GM18519 (cell line): ENCODE measurements at regions not wholly inside any gene's neighbourhood (a gene's known extent, or its start where the extent isn't known, plus 50 kb on each side); places are given as distances from the start of the nearest gene placed in this dataset.
"Not testable (repeated sequence)": the region's sequence is repeated elsewhere in the genome, so short reads cannot be mapped to it uniquely, and the experiment has no call there.

Experiments
- ATAC-seq: cut with Tn5 transposase; IDR thresholded peaks from one replicate; pipeline ENCODE4 v1.9.1; 2021; ENCODE audit warnings: mild to moderate bottlenecking, moderate library complexity; ENCODE audit not compliant: unreplicated experiment, low FRiP score

DNA sequence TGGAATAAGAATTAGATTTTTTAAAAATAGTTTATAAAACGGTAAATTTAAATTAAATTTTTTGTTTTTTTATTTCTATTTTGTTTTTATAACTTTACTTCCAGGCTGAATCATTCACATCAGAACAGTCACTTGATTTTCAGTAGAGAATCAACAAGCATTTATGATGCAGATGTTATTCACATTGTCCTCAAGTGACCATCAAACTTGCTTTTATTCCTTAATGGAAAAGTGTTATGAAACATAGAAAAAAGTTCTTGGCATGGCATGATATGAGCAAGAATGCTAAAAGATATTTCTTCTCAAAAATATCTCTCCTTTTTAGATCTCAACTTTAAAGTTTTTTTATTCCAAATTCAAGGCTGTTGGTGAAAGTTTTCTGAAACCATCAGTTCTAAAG lies 70.9 kb upstream of the TGFBR2 start:
- ATAC-seq, result no peak

DNA sequence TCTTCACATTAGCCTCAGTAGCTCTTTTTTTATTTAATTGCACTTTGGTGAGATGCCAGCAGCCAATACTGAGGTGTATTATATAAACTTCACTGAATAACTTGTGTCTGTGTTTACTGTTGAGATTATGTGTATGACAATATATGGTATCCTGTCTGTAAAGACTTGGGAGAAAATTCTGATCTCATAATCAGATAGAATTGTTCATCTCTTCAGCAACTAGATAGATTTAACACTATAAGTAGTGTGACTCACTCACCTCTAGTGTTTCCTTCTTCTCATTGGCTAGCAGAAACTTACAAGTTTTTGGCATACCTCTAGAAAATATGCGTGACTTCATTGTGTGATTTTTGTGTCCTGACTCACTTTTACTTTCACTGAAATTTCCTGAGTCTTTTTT lies 67.6 kb upstream of the TGFBR2 start:
- no peak for ATAC-seq

DNA sequence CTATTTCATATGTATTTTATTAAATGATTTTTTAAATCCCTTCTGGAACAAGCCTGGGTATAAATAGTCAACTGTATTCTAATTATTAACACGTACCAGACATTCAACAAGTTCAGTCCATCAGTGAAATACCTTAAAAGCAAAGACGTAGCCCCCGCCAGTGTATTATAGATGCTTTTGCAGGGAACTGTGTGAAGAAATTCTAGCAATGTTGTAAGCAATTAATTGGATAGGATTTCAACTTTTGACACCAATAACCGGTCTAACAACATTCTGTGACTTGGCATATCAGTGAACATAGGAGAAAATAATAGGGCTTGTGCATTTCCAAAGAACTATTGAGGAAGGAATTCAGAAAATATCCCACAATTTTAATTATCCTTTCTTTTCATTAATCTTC lies 67.2 kb upstream of the TGFBR2 start:
- ATAC-seq, result no peak

DNA sequence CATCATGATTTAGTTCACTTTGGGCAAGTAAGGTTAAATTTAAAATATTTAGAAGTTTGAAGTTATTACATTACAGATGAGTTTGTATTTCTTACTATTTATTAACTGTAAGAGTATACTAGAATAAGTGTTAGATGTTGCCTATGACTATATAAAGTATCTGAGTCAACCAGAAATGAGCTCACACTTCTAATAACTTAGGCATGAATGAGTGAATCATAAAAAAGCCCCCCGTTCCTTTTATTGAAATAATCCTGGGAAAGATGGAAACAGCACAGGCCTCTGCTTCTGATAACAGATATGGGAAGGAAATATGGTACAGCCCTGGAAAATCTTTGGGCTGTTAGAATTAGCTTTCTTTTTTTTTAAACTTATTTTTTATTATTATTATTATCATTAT lies 66.6 kb upstream of the TGFBR2 start:
- ATAC-seq, result no peak

DNA sequence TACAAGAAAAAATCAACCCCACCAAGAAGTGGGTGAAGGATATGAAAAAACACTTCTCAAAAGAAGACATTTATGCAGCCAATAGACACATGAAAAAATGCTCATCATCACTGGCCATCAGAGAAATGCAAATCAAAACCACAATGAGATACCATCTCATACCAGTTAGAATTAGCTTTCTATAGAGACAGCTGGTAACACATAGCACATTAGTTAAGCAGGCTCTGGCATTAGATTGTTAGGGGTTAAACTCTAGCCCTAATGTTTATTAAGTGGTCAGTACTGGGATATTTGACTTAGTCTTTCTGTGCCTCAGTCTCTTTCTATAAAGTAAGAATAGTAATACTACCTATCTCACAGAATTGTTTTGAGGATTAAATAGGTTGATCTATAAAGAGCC lies 65.2 kb upstream of the TGFBR2 start:
- ATAC-seq, result not testable (repeated sequence)

DNA sequence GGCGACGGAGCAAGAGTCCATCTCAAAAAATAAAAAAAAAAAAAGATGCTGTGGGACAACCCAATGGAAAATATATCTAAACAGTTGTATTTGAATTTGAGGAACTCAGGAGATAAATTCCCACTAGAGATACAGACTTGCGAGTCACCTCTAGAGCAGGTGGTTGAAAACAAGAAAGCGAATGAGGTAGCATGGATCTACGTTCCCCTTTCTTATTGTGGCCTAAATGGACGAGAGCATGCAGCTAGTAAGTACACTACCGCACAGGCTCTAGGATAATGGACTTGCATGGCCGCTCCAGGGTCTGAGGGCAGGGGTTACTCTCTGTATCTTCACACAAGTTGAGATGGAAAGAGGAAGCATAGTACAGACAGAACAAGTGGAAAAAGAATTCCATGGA lies 63.5 kb upstream of the TGFBR2 start:
- ATAC-seq, result no peak

DNA sequence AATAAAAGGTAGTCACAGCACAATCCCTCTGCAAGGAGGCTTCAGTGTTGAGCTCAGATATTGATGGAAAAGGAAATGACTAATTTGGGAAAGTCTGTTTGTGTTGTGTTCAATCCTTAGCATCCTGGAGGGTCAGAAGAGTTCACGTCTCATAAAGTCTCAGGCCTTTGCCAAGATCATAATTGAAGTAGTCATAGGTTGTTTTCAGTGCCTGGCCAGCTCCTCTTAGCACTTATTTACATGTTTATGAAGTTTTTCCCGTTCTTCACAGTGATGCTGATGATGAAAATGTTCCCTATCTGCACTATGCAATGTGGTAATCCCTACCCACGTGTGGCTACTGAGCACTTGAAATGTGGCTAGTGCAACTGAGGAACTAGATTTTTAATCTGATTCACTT lies 61.6 kb upstream of the TGFBR2 start:
- ATAC-seq, result no peak

DNA sequence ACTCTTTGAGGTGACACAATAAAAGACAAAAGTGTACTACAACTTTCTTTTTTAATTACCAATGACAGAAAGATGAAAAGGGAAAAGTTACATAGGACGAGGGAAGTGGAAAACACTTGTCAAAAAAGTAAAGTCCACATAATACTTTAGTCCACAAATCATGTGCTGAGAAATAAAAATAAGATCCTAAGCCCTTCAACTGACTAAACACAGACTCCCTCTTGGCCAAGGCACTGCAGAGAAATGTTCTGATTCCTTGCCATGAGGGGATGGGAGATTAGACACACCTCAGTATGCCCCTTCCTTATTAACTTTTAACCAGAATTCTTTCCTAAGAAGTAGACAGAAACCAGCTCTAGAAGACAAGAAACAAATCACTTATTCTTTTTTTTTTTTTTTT lies 59.5 kb upstream of the TGFBR2 start:
- no peak for ATAC-seq

DNA sequence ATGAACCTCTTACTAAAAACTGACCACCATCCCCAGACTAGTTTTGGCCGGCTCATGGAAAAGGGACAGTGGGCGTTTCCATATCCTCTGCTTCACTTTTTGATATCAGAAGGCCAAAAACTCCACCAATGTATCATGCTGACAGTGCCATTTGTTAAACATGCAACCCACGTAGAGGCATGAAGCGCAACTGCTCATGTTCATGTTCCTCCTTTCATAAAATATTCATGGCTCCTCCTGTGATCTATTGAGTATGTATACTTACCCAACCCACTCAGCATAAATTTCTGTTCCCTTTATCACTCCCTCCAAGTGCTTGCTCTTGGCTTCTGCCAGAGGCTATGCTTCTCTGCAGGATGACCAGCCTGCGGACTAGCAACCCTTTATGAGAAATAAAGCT lies 58.7 kb upstream of the TGFBR2 start:
- no peak for ATAC-seq

DNA sequence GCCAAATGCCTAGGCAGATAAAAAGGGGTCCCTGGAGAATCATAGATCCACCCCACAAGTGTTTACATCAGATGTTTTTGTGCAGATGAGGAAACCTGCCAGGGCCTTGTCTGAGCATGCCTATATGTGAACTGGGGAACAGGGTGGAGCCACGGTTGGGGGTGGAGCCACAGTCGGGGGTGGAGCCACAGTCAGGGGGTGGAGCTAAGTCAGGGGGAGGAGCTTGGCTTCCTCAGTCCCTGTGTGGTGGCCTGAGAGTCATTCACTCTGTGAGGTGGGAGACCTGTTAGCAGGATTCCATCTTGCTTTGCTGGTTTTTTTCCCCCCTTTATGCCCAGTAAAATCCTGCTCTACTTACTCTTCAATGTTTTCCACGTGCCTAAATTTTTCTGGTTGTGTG lies 57.8 kb upstream of the TGFBR2 start:
- ATAC-seq, result no peak

DNA sequence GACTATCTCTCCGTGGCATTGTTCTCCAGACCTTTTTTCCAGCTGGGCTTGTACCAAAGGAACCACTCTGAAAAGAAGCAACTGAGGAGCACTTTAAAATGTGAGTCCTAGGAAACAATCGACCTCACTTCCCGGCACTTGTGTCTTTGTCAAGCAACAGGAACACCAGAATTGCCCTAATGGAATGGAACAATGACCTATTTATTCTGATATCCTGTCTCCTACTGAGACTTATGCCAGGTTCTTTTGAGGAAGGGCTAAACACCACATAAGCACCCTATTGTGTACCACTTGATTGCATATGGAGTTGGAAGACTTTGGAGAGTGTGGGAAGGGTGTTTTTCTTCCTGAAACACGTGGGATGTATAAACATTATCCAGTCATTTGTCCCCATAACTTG lies 56.8 kb upstream of the TGFBR2 start:
- ATAC-seq, result no peak

DNA sequence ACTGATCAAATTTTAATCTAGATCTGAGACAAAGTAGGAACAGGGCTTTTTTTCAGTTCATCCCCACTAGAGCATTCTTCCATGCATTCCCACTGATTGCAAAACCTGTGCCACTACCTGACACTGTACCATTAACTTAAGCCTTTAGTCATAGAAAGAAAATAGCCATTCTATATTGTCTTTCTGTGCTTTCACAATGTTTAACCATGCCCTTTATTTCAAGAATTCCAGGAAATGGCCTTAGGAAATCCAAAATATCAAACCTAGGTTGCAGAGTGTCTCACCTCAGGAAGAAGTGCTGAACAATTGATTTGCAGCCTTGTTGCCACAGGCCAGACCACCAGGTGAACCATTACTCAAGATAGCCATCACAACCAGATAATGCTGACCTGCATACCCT lies 56.2 kb upstream of the TGFBR2 start:
- ATAC-seq, result no peak

DNA sequence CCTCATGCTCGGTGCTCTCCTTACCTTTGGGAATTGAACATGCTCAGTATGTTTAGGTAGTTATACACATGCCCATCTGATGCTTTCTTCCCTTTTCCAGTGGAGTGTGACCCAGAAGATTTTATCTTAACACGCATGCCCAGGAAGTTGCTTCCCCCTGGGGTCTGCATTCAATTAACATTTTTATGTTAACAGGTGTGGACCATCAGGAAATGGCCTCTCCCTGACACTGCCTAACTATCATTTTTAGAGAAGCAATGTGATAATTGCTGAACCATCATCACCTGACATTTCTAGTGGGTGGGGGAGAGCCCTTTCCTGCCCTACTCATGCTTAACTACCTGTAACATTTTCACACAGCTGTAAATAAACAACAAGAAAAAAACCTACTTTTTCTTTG lies 55.1 kb upstream of the TGFBR2 start:
- no peak for ATAC-seq

DNA sequence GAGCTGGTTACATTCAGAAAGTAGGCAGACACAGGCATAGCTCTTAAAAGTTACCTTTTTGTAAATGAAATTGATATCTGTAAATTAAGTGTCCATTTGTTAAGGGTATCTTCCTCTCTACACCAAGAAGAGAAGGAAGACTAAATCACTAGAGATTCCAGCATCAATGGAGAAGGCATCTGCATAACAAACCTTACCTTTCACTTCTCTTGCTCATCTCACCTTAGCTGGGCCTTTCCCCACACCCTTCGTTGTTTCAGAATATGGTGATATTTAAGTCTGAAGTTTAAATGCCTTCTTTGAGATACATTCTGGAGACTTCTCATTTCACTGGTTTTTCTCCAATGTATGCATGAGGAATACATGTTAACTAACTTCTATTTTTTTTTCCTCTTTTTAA lies 54.5 kb upstream of the TGFBR2 start:
- no peak for ATAC-seq

DNA sequence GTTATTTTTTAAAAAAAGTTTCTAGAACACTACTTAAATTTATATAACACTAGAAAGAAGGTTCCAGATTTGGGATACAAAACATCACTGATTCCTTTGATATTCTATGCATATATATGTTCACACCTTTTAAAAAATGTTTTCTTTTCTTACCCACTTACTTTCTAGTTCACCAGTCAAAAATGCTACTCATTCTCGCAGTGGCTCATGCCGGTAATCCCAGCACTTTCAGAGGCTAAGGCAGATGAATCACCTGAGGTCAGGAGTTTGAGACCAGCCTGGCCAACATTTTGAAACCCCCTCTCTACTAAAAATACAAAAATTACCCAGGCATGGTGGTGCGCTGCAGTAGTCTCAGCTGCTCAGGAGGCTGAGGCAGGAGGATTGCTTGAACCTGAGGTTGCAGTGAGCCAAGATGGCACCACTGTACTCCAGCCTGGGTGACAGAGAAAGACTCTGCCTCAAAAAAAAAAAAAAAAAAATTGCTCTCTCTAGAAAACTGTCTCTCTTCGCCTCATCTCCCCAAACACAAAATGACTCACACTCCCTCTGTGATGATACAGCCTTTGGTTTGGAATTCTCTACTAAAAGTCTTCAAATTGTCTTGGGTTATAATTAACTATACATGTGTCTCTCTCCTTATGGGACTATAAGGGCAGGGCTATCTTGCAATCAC lies 52.6 kb upstream of the TGFBR2 start:
- no peak for ATAC-seq

DNA sequence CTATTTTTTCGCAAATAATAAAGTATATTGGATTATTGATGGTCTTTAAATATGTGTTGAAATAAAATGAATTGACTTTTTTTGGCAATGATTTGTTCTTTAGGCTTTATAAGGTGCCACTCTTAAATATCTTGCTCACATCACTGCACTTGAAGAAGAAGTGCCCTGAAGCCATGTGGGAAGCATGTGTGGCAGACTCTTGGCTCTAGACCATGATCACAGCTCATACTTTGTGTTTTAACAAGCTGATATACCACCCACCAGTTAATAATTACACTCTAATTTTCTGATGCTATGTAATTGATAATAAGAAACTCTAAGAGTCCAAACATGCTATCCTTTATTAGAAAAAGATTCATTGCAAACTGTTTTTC lies 52.1 kb upstream of the TGFBR2 start:
- no peak for ATAC-seq

DNA sequence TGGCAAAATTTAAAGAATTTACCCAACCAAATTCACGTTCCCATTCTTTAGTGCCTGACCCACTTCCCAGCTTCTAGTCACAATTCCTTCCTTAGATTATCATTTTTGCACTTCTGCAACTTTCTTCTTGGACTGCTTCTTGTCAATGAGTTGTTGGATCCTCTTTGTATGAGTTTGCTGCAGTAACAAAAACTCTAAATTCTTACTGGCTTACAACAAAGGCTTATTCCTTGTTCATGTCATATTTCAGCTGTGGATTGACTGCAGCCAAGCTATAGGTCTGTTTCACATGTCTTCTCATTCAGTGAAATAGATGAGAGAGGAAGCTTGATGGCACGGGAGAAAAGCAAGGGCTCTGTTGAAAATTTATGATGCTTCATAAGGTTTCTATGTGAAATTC lies 50.4 kb upstream of the TGFBR2 start:
- no peak for ATAC-seq
